GM18858 (cell line): ENCODE measurements at regions not wholly inside any gene's neighbourhood (a gene's known extent, or its start where the extent isn't known, plus 50 kb on each side); places are given as distances from the start of the nearest gene placed in this dataset.

Source experiments
- ATAC-seq: cut with Tn5 transposase; IDR thresholded peaks from one replicate; pipeline ENCODE4 v1.9.1; 2021; ENCODE audit not compliant: unreplicated experiment

- no peak for ATAC-seq
Observed at GRCh38 chr9:19600538-19600937, 188.3 kb downstream of the SLC24A2 start.

- ATAC-seq: no peak
Observed at GRCh38 chr9:19598722-19599121, 189.9 kb downstream of the ACER2 start.

GRCh38 chr9:19597176-19597575 is 188.4 kb downstream of the ACER2 start:
- no peak for ATAC-seq

GRCh38 chr9:19595003-19595402 is 186.2 kb downstream of the ACER2 start:
- no peak for ATAC-seq

DNA sequence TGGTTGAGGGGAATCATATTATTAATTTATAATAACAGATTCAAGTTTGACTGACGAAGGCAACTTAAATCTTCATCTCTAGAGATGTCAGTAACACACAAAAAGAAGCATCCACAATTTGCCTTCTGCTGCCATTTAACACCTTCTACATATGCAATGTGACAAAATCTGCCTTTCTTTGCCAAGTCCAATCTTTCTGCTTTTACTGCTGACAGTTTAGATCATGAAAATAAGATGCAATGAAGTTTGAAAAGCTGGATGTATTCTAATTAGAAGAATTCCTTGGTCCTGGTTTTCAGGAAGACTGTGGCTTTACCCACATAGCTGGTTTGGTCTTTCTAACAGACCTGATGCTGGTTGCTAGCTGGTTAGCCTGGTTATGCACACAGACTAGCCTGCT is 178.9 kb downstream of the ACER2 start:
- ATAC-seq: no peak

DNA sequence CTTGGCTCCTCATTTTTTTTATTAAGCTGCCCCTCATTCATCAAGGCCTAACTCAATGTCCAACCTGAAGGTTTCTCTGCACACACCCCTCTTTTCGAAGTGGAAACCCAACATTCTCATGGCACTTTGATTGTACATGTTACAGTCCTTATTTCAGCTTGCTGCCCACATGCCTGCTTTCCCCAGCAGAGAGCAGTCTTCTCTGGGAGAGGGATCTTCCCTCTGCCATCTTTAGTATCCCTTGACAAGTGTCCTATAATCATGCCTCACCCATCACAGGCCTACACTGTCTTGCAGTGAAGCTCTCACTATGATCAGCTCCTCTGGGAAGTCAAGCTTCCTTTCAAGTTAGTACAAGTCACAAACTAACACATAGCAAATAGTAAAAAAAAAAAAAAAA is 175.1 kb downstream of the ACER2 start:
- no peak for ATAC-seq

GRCh38 chr9:19577411-19577810 is 168.6 kb downstream of the ACER2 start:
- no peak for ATAC-seq

- no peak for ATAC-seq
Observed at GRCh38 chr9:19568946-19569345, 160.1 kb downstream of the ACER2 start.

DNA sequence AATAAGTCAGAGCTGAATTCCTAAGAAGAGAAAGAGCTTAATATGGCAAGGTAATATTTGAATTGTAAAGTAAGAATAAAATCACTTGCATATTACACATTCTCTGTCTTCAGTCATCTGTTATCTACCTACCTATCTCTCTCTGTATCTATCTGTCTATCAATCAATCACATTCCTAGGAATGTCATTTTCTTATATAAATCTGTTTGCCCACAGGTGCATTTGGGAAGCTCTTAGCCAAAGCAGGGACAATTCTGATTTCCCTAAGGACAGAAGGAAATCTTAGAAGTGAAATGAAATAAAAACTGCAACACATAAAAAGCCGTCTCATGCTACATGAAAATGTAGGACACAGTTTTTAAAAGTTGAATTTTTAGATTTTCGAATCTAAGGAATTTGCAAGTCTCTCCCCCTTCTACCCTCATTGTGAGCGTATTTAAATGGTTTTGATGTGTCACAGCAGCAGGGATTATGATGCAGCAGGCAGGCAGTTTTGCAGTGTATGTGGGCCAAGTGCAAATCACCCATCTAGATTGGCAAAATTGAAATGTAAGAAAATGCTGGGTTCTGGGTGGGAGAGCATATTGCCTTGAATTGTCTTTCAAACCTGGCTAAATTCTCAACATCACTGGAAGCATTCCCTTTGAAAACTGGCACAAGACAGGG is 155.7 kb downstream of the ACER2 start:
- ATAC-seq: no peak

DNA sequence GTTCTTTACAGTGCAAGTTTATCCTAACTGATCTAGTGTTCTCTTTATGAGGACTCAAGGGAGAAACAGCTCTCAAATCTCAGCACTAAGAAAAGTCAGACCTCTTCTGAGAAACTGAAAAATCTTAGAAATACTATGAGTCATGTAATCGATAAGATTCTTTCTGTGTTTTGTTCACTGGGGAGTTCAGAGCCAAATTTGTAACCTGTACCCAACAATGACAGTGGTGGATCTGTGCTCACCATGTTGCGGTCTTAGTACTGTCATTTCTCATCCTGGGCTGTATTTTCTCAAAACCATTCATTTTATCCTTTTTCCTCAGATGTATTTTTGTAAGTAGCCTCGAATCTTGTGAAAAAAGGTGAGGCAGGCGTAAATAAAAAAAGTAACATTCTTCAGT is 146.4 kb downstream of the ACER2 start:
- ATAC-seq: no peak

GRCh38 chr9:19554529-19554928 is 145.7 kb downstream of the ACER2 start:
- ATAC-seq: no peak

DNA sequence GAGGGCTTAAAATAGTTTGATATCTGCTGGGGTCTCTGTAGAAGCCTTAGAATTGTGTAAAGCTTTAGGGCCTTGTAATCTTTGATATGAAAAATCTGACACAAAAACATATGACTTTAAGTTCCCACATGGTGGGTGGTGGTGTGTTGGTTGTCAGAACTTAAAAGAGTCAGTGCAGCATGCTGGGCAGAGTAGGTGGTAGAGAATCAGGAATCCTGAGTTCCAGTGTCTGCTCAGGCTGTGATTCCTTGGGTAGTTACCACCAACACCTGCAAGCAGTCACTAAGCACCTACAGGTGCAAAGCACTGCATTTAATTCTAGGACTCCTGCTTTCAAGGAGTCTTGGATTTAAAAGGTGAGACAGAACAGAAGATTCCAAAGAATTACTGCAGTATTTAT is 144.6 kb downstream of the ACER2 start:
- no peak for ATAC-seq

DNA sequence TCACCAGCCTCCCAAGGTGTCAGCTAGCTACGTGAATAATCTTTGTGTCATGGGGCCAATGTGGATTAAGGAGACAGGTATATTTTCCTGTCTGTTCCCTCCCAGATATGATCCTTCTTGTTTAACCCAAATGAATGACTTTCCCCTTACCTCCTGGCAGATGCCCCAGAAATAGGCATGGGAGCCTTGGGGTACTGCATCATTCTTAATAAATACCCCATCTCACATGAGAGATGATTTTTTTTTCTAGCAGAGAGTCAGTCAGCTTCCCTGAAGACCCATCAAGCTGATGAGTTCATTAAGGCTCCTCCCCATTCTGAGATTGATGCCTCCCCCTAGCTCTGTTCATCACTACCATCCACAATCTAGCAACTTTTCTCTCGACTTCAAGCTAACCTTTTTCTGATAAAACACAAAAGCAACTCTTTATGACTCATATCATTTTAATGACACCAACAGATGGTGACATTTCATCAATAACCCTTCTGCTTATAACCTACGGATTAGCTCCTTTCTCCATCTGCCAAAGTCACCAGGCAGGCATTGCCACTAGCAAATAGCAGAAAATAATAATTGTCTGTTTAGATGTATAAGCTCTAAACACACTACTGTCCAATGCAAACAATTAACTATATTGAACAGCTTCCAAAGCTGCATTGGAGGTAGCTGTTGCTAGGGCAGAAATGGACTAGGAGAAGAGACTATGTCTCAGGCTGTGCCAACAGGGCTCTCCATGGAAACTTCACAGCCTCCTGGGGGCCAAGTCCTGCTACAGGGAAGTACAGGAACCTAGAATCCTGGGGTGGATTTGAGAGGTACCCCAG is 143.7 kb downstream of the ACER2 start:
- ATAC-seq: no peak

DNA sequence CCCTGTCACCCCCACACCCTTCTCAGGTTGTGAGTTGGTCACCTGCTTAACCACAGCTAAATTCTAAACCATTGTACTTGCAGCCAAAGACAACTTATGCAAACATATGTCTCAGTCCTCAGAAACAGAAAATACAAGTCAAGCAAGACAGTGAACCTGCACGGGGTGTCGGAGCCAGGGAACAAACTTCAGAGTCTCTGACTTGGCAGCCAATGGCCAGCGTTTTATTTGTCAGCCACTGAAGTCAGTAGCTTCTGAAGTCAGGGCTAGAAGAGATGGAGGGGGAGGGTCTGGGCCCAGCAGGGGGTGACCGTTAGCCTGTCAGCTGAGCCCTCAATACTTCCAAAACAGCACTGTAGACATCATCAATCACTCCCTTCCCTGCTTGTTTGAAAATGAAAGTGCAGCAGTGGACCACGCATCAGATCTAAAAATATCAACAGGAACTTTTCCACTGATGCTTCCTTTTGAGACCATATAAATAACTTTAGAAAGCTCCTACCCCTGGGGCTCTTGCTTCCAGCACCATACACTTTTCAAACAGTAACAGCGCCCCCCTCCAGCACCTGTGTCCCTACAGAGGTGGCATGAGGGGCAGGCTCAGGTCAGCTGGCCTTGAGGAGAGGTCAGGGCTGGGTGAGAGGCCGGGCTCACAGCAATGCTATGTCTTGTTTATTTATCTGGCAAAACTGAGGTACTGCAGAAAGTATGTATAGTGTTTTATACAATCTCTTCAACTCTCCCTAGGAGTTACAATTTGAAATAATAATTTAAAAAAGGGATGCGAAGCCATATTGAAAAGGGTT is 142.5 kb downstream of the ACER2 start:
- ATAC-seq: peak; percentile 67

GRCh38 chr9:19550009-19550408 is 141.2 kb downstream of the ACER2 start:
- ATAC-seq: no peak

DNA sequence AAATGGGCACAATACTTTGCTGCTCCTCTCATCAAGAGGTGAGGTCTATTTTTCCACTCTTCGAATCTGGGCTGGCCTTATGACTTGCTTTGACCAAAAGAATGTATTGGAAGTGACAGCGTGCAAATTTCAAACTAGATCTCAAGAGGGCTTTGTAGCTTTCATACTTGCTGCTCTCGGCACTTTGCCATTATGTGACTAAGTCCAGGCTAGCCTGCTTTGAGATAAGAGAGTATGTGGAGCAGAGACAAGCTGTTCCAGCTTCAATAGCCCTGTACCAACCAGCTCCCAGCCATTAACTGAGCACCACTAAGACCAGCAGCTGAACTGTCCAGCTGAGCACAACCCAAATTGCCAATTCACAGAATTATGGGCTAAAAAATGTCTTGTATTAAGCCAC is 124.6 kb downstream of the ACER2 start:
- ATAC-seq: no peak

DNA sequence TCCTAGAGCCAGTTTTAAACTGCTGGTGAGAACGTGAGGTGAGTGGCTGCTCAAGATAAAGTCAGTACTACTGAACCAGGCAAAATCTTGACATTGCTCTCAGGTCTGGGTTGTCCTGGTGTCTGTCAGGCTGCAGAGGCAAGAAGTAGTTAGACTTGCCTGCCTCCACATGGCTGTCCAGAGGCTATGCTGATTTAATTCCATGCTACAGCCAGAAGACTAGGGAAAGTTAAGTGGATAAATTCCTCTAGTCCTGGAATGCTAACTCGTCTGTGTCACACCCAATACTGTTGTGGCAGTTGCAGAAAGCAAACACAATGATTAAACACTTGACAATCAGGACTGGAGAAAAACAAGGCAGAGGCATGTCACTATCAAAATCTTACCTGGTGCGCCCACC is 118.9 kb downstream of the ACER2 start:
- ATAC-seq: no peak

DNA sequence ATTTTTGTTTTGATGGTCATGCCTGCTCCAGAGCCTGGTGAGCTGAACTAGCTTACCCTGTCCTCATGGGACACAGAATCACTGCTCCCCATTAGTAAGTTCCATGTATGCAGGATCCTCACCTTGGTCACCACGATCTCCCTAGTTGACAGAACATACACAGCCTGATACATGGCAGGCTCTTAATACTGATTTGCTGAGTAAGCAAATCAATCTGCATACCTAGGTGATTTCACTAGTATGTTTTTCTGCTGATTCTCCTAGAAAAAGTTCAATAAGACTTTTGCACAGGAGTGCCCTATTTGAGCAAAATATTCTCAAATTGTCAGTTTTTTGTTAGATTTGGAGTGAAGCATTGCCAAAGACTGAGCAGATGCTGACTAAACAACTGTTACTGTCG is 113.7 kb downstream of the ACER2 start:
- ATAC-seq: no peak

DNA sequence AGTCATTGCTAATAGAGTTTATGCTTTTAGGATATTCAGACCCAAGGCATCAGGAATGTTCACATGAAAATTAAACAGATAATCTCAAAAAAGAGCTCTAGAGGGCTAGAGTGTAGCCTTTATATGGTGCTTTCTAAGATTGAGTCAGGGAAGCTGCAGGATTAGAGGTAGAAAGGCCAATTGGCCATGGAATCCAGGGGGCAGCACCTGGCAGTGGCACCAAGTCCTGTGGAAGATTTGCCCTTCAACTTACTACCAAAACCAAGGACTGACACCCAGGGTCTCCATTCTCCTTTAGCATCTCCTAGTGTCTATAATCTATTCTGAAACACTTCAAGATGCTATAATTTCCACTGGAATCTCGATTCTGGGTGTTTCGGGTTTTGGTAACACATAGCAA is 112.4 kb downstream of the ACER2 start:
- no peak for ATAC-seq

DNA sequence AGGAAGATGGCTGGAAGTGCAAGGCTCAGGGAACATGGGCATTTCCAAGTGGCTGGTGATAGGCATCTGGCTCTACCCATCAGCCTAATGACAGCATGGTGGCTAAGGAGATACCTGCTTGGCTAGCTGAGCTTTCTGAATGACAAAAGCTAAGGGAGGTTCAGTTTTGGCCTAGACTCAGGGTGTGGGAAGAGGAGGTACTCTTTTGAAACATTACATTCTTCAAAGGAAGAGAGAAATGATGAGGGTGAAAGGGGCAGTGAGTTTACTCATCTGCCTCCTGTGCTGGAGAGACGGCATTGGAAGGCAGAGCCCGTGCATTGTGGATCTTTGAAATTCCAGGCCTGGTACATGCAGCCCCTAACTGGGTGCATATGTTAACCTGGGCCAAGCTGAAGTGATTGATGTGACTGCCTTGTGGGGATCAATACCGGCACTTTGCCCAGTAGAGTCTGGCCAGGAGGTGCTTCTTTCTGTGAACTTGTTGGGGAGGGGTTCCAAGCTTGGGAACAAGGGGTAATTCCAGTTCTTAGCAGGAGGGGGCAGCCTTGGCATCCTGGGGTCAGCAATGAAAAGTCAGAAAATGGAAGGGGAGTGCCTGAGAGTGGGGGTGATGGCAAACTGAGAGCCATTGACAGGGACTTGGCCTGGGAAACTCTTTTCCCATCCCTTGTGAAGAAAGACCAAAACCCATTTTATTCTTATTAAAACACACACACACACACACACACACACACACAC is 108.6 kb downstream of the ACER2 start:
- no peak for ATAC-seq

DNA sequence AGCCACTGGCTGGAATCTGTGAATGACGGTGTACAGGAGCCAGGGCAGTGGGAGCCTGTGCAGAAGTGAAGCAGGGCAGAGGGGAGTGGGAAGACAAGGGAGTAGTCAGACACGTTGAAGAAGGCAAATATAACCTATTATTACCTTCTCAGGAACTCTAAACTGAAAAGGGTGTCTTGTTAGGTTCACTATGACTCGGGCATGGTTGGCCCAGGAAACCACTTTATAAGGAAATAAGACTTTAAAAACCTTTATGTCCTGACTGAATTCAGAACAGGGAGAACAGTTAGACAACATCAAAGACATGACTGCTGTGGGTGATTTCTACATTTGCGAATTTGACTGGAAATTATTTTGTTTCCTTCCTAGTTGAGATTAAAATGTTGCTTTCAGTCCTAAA is 107.5 kb downstream of the ACER2 start:
- ATAC-seq: no peak
